ENCODE measurements at regions not wholly inside any gene's neighbourhood (a gene's known extent, or its start where the extent isn't known, plus 50 kb on each side); places are given as distances from the start of the nearest gene placed in this dataset.
"Not testable (repeated sequence)": the region's sequence is repeated elsewhere in the genome, so short reads cannot be mapped to it uniquely, and the experiment has no call there.

- H3K4me3 ChIP-seq: no peak overlapping the region
- no peak for DNase-seq
- peaks cover 43% of the 10 kb centered on the region for H3K27me3 ChIP-seq
- H3K9me3 ChIP-seq: peaks cover 4% of the 10 kb centered on the region; the same call in 1 of the 2 replicates
- H3K36me3 ChIP-seq: no peaks in the 10 kb centered on the region
Observed at GRCh38 chr5:136586196-136586595, 220.9 kb upstream of the TRPC7 start.

GRCh38 chr5:136584474-136584873 is 219.1 kb upstream of the TRPC7 start:
- H3K9me3 ChIP-seq: no peaks in the 10 kb centered on the region; the same call in 1 of the 2 replicates
- peaks cover 35% of the 10 kb centered on the region for H3K27me3 ChIP-seq
- no peak for DNase-seq
- H3K4me3 ChIP-seq: no peak overlapping the region
- no peaks in the 10 kb centered on the region for H3K36me3 ChIP-seq

GRCh38 chr5:136579238-136579637 is 213.9 kb upstream of the TRPC7 start:
- H3K36me3 ChIP-seq: no peaks in the 10 kb centered on the region
- no peak for DNase-seq

GRCh38 chr5:136569875-136570274 is 204.5 kb upstream of the TRPC7 start:
- peaks cover 15% of the 10 kb centered on the region for H3K27me3 ChIP-seq
- not testable (repeated sequence) for H3K9me3 ChIP-seq, DNase-seq, H3K4me3 ChIP-seq, H3K36me3 ChIP-seq

More at GRCh38 chr5:136579238-136579637, 213.9 kb upstream of the TRPC7 start:
- no peaks in the 10 kb centered on the region for H3K9me3 ChIP-seq
- peaks cover 13% of the 10 kb centered on the region for H3K27me3 ChIP-seq
- H3K4me3 ChIP-seq: no peak overlapping the region

- not testable (repeated sequence) for DNase-seq, H3K36me3 ChIP-seq, H3K4me3 ChIP-seq, H3K9me3 ChIP-seq
- peaks cover 21% of the 10 kb centered on the region for H3K27me3 ChIP-seq
Observed at GRCh38 chr5:136565457-136565856, 200.1 kb upstream of the TRPC7 start.

- not testable (repeated sequence) for DNase-seq, H3K9me3 ChIP-seq, H3K4me3 ChIP-seq, H3K36me3 ChIP-seq
- H3K27me3 ChIP-seq: peaks cover 22% of the 10 kb centered on the region
Observed at GRCh38 chr5:136565050-136565449, 199.7 kb upstream of the TRPC7 start.

GRCh38 chr5:136564431-136564830 is 199.1 kb upstream of the TRPC7 start:
- H3K27me3 ChIP-seq: peaks cover 22% of the 10 kb centered on the region
- not testable (repeated sequence) for H3K9me3 ChIP-seq

GRCh38 chr5:136563489-136563888 is 198.1 kb upstream of the TRPC7 start:
- DNase-seq: no peak
- peaks cover 22% of the 10 kb centered on the region for H3K27me3 ChIP-seq
- no peaks in the 10 kb centered on the region for H3K36me3 ChIP-seq
- peaks cover 7% of the 10 kb centered on the region; the same call in 1 of the 2 replicates for H3K9me3 ChIP-seq
- no peak overlapping the region for H3K4me3 ChIP-seq

More at GRCh38 chr5:136564431-136564830, 199.1 kb upstream of the TRPC7 start:
- not testable (repeated sequence) for H3K36me3 ChIP-seq, H3K4me3 ChIP-seq, DNase-seq

GRCh38 chr5:136560126-136560525 is 194.8 kb upstream of the TRPC7 start:
- peaks cover 7% of the 10 kb centered on the region; the same call in 1 of the 2 replicates for H3K9me3 ChIP-seq
- no peaks in the 10 kb centered on the region for H3K36me3 ChIP-seq
- no peak for DNase-seq
- H3K4me3 ChIP-seq: no peak overlapping the region
- peaks cover 22% of the 10 kb centered on the region for H3K27me3 ChIP-seq

- DNase-seq: no peak
- H3K4me3 ChIP-seq: no peak overlapping the region
- H3K36me3 ChIP-seq: no peaks in the 10 kb centered on the region
- peaks cover 22% of the 10 kb centered on the region for H3K27me3 ChIP-seq
- peaks cover 5% of the 10 kb centered on the region; the same call in 1 of the 2 replicates for H3K9me3 ChIP-seq
Observed at GRCh38 chr5:136559651-136560050, 194.3 kb upstream of the TRPC7 start.

- not testable (repeated sequence) for H3K4me3 ChIP-seq, H3K36me3 ChIP-seq, H3K9me3 ChIP-seq, H3K27me3 ChIP-seq, DNase-seq
Observed at GRCh38 chr5:136547096-136547495, 181.8 kb upstream of the TRPC7 start.

- not testable (repeated sequence) for H3K27me3 ChIP-seq, H3K9me3 ChIP-seq, H3K36me3 ChIP-seq, DNase-seq, H3K4me3 ChIP-seq
Observed at GRCh38 chr5:136546441-136546840, 181.1 kb upstream of the TRPC7 start.

GRCh38 chr5:136545031-136545430 is 179.7 kb upstream of the TRPC7 start:
- H3K4me3 ChIP-seq, H3K9me3 ChIP-seq, H3K36me3 ChIP-seq, DNase-seq: not testable (repeated sequence)
- H3K27me3 ChIP-seq: peaks cover 15% of the 10 kb centered on the region

- no peak for DNase-seq
- Histone ChIP-seq H3K27me3 (peaks cover 23% of the 10 kb centered on the region), H3K4me3 (no peak overlapping the region), H3K36me3 (no peaks in the 10 kb centered on the region), H3K9me3 (no peaks in the 10 kb centered on the region; the same call in 1 of the 2 replicates)
Observed at GRCh38 chr5:136538534-136538933, 173.2 kb upstream of the TRPC7 start.

GRCh38 chr5:136529081-136529480 is 163.7 kb upstream of the TRPC7 start:
- Histone ChIP-seq H3K27me3 (peaks cover 13% of the 10 kb centered on the region), H3K36me3 (no peaks in the 10 kb centered on the region), H3K4me3 (no peak overlapping the region), H3K9me3 (no peaks in the 10 kb centered on the region)
- no peak for DNase-seq

- Histone ChIP-seq H3K36me3 (no peaks in the 10 kb centered on the region), H3K9me3 (no peaks in the 10 kb centered on the region)
- DNase-seq: no peak
Observed at GRCh38 chr5:136528481-136529030, 163.2 kb upstream of the TRPC7 start.

GRCh38 chr5:136527311-136527710 is 162.0 kb upstream of the TRPC7 start:
- DNase-seq: no peak
- H3K36me3 ChIP-seq: no peaks in the 10 kb centered on the region
- H3K4me3 ChIP-seq: no peak overlapping the region
- H3K27me3 ChIP-seq: peaks cover 10% of the 10 kb centered on the region
- H3K9me3 ChIP-seq: no peaks in the 10 kb centered on the region

More at GRCh38 chr5:136528481-136529030, 163.2 kb upstream of the TRPC7 start:
- Histone ChIP-seq H3K27me3 (peaks cover 13% of the 10 kb centered on the region), H3K4me3 (no peak overlapping the region)

- Histone ChIP-seq H3K36me3 (no peaks in the 10 kb centered on the region), H3K27me3 (peaks cover 10% of the 10 kb centered on the region), H3K4me3 (no peak overlapping the region), H3K9me3 (no peaks in the 10 kb centered on the region)
- DNase-seq: no peak
Observed at GRCh38 chr5:136526791-136527190, 161.4 kb upstream of the TRPC7 start.

Measured in MG63 (cell line).